G401.6 (cell line): ENCODE measurements at regions not wholly inside any gene's neighbourhood (a gene's known extent, or its start where the extent isn't known, plus 50 kb on each side); places are given as distances from the start of the nearest gene placed in this dataset.
"Not testable (repeated sequence)": the region's sequence is repeated elsewhere in the genome, so short reads cannot be mapped to it uniquely, and the experiment has no call there.

Source experiments
- FAIRE-seq: peaks from 2 replicates; lab custom pipeline; 2012; peaks lifted over from hg19 to GRCh38; lab: Jason Lieb, UNC

- no peak for FAIRE-seq
These were observed 129.1 kb upstream of the OLIG3 start for GRCh38 chr6:137623293-137623692.

DNA sequence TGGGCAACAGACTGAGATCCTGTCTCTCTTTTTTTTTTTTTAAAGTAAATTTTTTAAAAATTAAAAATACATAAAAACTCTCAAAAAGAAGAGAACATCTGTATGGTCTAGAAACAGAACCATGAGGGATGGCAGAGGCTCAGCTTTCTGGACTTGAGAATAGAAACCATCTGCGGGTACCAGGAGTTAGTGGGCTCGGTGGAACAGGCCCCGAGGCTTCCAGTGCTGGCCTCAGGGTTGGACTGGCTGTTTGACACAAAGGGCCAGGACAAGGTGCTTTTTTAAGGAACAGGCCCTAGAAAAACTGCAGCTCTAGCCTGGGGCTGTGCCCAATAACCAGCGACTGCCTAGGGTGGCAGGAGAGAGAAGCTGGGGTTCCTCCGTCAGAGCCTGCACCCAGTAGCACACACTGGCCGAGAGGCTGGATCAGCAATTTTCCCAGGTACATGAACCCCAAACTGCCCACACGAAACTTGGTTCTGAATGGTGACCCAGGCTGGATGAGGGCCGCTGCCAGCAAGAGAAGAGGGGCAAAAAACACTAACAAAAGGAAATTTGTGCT lies 131.0 kb upstream of the OLIG3 start:
- FAIRE-seq, result no peak

DNA sequence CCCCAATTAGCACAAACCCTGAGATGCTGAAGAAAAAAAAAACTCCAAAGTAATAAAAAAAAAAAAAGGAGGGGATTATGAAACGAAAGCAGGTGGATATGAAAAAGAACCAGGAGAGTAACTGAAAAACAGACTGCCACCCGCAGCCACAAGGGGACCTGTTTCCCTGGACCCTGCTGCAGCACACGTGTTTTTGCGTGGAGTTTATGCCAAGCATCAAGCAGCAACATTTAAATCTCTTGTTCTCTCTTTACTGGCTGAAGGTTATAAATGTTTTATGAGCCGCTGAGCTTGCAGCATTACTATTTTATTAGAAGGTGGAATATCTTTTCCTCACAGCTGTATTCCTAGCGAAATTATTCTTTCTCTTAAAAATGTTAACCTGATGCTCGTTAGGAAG lies 131.6 kb upstream of the OLIG3 start:
- no peak for FAIRE-seq

DNA sequence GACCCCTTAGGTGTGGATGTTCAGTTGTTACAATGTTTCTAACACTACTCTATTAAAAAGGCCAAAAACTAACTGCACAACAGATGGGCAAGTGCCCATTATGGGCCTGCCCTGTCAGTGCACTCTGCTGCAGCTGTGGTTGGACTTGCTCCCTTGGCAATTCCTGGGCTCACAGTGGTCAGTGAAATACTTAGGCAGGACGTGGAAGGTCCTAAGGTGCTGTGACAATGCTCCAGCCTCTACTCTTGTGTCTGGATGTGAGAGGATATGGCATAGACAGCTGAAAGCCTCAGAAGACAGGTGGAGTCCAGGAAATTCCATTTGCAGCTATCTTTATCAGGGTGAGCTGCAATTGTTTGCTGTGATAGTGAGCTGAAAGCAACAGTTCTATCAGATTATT lies 136.5 kb upstream of the OLIG3 start:
- FAIRE-seq, result no peak

- FAIRE-seq, result no peak
These were observed 137.1 kb upstream of the OLIG3 start for GRCh38 chr6:137631323-137631722.

GRCh38 chr6:137634177-137634576 lies 140.0 kb upstream of the OLIG3 start:
- not testable (repeated sequence) for FAIRE-seq

GRCh38 chr6:137637121-137637520 lies 142.9 kb upstream of the OLIG3 start:
- FAIRE-seq, result no peak

DNA sequence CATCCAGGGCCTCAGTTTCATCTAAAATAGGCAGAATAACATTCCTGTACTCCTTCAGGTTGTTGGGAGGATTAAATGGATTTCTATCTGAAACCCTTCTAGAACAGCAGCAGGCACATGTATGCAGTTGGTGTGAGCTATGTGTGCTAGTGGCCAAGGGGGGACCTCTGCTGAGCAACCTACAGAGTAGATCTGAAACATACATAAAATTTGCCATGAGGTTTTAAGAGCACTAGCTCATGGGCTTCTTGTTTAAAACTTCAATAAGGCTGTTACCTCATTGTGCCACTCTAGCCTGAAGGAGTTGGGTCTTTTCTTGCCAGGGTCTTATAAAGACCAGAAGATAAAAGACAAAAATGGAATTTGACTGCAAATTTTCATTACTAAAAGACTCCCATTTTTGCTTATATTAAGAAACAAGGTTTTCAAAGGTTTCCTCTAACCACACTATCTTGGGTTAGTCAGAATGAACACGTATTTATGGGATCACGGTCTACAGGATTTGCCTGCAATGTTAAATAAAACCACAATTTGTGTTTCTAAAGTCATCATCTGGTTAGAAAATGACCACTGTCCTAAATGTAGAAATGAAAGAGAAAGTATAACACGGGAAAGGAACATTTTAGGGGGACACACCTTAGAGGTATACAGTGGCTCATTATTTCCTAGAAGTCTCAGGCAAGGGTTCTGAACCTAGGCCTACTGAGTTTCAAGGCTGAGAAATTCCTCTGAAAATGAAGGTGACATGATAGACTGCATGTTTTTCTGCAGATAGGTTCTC lies 144.9 kb upstream of the OLIG3 start:
- no peak for FAIRE-seq

DNA sequence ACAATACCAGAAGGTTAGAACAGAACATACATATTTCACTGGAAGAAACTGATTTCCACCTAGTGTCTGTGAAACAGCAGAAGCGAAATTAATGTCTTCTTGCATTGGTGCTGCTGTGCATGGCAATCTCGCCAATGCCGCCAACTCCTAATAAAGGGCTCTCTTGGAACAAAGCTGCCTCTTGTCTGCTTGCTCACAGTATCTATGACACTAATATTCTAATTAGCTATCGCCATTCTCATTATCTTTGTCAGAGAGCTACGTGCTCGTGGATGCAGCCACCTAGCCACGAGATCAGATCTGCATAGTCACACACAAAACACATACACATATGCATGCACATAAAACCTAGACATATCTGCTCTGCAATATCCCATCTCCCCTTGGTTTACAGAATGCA lies 145.9 kb upstream of the OLIG3 start:
- FAIRE-seq, result no peak

DNA sequence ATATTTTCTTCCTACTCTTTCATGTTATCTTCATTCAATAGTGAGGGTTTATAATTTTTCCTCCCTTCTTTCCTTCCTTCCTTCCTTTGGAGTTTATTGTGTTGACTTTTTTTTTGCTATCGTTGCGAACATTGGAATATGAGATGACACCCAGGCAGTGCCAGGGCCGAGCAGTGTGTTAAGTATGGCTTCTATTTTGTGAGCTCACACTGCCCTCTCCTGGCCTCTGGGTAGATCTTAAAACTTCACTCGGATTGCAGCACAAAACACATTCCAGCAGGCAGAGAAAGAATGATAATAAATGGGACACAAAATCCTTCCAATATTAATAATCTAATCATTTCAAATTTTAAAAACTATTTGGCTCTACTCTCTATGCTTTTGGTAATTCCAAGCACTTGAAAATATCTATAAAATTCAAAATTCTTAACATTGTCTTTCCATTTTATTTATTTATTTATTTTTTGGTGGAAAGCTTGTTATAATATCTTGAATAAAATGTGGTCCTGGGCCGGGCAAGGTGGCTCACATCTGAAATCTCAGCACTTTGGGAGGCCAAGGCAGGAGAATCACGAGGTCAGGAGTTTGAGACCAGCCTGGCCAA lies 147.4 kb upstream of the OLIG3 start:
- FAIRE-seq, result peak; percentile 80

DNA sequence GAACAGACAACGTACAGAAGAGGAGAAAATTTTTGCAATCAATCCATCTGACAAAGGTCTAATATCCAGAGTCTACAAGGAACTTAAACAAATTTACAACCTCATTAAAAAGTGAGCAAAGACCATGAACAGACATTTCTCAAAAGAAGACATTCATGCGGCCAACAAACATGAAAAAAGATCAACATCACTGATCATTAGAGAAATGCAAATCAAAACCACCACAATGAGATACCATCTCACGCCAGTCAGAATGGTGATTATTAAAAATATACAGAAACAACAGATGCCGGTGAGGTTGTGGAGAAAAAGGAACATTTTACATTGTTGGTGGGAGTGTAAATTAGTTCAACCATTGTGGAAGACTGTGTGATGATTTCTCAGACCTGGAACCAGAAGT lies 149.0 kb upstream of the OLIG3 start:
- FAIRE-seq, result not testable (repeated sequence)

- not testable (repeated sequence) for FAIRE-seq
These were observed 149.4 kb upstream of the OLIG3 start for GRCh38 chr6:137643644-137644043.

GRCh38 chr6:137645850-137646249 lies 151.7 kb upstream of the OLIG3 start:
- no peak for FAIRE-seq

DNA sequence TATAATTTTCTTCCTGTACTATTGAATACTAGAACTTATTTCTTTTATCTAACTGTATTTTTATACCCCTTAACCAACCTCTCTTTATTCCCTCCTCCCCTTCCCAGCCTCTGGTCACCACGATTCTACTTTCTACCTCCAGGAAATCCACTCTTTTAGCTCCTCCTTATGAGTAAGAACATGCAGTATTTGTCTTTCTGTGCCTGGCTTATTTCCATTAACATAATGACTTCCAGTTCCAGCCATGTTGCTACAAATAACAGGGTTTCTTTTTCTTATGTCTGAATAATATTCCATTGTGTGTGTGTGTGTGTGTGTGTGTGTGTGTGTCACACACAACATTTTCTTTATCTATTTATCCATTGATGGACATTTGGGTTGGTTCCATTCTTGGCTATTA lies 152.3 kb upstream of the OLIG3 start:
- FAIRE-seq, result no peak

DNA sequence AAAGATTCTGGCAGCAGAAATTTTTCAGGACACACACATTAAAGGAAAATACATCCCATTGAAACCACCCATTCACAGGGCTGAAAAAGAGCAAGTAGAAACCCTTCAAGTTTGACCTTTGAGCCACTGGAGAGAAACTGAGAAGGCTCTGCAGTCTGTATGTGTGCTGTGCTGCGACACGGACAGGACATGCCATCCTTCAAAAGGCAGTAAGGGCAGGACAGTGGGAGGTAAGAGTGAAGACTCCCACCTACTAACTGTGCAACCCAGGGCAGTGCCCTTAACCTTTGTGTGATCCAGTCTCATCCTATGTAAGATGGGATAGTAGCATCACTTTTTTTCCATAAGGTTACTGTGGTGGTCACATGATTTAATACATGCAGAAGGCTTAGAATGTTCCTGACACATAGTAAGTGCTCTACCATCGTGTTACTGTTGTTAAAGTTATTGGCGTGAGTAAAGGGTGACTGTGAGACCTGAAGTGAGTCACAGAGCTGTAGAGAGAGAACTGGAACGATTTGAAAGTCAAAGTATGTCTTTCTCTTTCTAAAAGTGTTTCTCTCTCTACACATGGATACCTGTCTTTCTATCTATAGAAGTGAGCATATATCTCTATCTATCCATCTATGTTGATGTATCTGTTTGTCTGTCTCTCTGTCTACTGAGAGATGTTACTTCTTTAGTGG lies 153.7 kb upstream of the OLIG3 start:
- no peak for FAIRE-seq

GRCh38 chr6:137650720-137651119 lies 156.5 kb upstream of the OLIG3 start:
- FAIRE-seq, result no peak

DNA sequence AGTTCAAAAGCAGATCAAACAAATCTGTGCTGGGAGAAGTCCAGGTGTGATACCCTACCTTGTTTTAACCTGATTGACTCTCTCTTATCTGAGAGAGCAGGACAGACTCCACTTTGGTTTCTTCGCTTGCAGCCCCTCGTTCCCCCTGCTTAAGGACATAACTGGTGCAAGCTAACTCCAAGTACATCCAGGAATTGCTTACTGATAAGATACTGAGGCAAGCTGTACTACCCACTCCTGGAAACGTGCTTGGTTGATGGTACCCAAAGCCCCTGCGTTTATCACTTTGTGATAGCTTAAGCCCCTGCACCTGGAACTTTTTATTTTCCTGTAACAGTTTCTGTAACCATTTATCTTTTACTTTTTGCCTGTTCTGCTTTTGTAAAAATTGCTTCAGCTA lies 157.0 kb upstream of the OLIG3 start:
- FAIRE-seq, result no peak

GRCh38 chr6:137651591-137652335 lies 157.6 kb upstream of the OLIG3 start:
- FAIRE-seq, result no peak

DNA sequence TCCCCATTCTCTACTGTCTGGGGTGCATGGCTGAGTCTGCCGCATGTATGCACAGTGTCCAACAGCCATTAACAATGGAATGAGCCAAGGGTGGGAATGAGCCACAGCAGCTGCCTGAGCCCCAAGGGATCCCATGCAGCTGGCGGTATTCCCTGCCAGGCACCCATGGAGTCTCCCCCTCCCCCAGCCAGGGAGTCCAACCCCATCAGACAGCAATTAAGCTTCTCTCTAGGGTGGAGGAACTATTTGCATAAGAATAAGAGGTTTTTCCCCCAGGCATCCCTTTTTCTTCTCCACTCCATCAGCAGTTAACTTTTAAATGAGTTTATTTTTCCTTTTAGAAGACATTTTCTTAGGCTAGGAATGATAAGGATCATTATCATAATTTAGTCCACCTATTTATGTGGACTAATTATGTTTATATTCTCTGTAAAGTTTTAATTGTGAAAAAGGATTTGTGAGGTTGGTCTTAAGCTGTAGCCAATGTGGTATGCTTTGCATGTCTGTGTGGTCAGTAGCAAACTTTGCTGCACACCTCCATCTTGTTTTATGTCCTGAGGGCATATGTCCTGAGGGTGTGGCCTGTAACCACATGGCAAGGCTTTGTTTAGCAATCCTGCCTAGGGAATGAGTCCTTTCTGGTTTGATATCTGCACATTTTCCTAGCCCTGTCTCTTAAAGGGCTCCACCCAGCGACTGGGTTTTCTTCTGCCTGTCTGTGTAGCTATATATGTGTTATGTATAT lies 158.9 kb upstream of the OLIG3 start:
- no peak for FAIRE-seq

GRCh38 chr6:137653706-137654059 lies 159.5 kb upstream of the OLIG3 start:
- no peak for FAIRE-seq

DNA sequence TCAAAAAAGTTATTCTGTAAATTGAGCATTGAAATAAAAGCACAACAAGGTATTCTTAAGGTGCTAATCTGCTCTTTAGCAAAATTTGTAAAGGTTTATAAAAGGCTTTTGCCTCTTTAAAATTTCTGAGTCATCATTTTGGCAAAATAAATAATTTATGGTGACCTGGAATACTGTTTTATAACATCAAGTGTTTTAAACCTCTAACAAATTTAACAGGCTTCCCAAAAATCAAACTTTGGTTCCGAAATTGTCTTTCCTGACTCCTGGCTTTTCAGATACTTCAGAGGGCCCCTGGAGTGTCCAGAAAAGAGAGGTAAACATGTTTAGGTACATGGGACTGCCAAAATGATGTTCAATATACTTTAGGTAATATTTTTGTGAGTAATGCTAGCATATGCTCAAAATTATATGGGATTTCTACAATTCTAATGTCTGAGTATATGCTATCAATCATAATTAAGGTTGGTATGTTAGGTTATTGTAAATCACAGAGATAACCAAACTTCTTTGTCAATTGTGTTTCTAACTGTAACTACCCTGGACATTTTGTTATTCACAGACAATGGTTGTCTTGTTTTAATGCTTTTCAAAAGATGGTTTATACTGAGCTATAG lies 160.3 kb upstream of the OLIG3 start:
- no peak for FAIRE-seq
